GM12878 (cell line): ENCODE measurements at regions not wholly inside any gene's neighbourhood (a gene's known extent, or its start where the extent isn't known, plus 50 kb on each side); places are given as distances from the start of the nearest gene placed in this dataset.

Experiments
- ATAC-seq: fragments of 200-7000 bp; cut with Tn5 transposase; 3 replicates; pipeline ENCODE4 v1.9.1; 2020; ENCODE audit warnings: mild to moderate bottlenecking, moderate library complexity
- BruUV-seq: library from RNA; stranded (reverse); fragments of 400-500 nt; replicated peaks from 2 replicates; lab custom pipeline; 2021; lab: Mats Ljungman, UMichigan
- CTCF ChIA-PET: fragments of 300-600 bp; sonication (Branson Sonifier 250); formaldehyde crosslinking; extraction: SDS; loops from one replicate; lab custom pipeline; 2021; ENCODE audit warnings: inconsistent platforms; lab: Yijun Ruan, JAX
- POLR2A ChIA-PET: fragments of 350-600 bp; formaldehyde crosslinking; extraction: SDS; loops from one replicate; lab custom pipeline; 2021; ENCODE audit warnings: inconsistent platforms; lab: Charles Lee
- RAD21 ChIA-PET: fragments of 300-600 bp; sonication (Branson Sonifier 250); formaldehyde crosslinking; loops from one replicate; lab custom pipeline; 2023; ENCODE audit warnings: antibody characterized with exemption; ENCODE audit not compliant: unreplicated experiment; lab: Charles Lee
- SMC1A ChIA-PET: fragments of 300-600 bp; sonication (Branson Sonifier 250); formaldehyde crosslinking; loops from one replicate; lab custom pipeline; 2023; ENCODE audit not compliant: unreplicated experiment, uncharacterized antibody; lab: Charles Lee
- DNase-seq: peaks from one replicate; pipeline ENCODE4 v3.0.0-alpha.2; 2011; ENCODE audit warnings: low read depth, low spot score
- FAIRE-seq: peaks from 3 replicates; lab custom pipeline; 2011; peaks lifted over from hg19 to GRCh38; lab: Jason Lieb, UNC
- H2AFZ ChIP-seq: 2 replicates; pipeline ENCODE4 v1.6.0; 2011; ENCODE audit warnings: low read depth, low read length, control low read depth; ENCODE audit not compliant: control insufficient read depth
- H3K27ac ChIP-seq: 2 replicates; pipeline ENCODE4 v1.5.1; 2011; ENCODE audit warnings: control low read depth; ENCODE audit not compliant: control insufficient read depth, insufficient read depth
- H3K27me3 ChIP-seq, 2 experiments: replicated peaks in 1 of 2; 2 replicates each; pipeline versions ENCODE4 v1.6.0 to v1.6.1; 2011; ENCODE audit warnings: low read length in 1 of 2; ENCODE audit not compliant: control insufficient read depth in 2 of 2, insufficient read depth in 2 of 2
- H3K36me3 ChIP-seq, 2 experiments: 2 replicates each; pipeline ENCODE4 v1.5.1; 2011; ENCODE audit warnings: low read length in 1 of 2; ENCODE audit not compliant: control insufficient read depth in 2 of 2, insufficient read depth in 2 of 2
- H3K4me1 ChIP-seq: 2 replicates; pipeline ENCODE4 v1.6.1; 2011; ENCODE audit warnings: mild to moderate bottlenecking, low read length, moderate library complexity, mixed read lengths; ENCODE audit not compliant: control insufficient read depth, insufficient read depth
- H3K4me2 ChIP-seq: 2 replicates; pipeline ENCODE4 v1.6.0; 2011; ENCODE audit warnings: control low read depth; ENCODE audit not compliant: control insufficient read depth, insufficient read depth
- H3K4me3 ChIP-seq: fragments of 200-600 bp; sonication (generic); 2 replicates; pipeline ENCODE4 v1.5.1; 2016
- H3K79me2 ChIP-seq: 2 replicates; pipeline ENCODE4 v1.6.0; 2011; ENCODE audit warnings: low read length; ENCODE audit not compliant: control insufficient read depth, insufficient read depth
- H3K9ac ChIP-seq: 2 replicates; pipeline ENCODE4 v1.8.0; 2011; ENCODE audit warnings: low read length, control low read depth, mixed read lengths; ENCODE audit not compliant: control insufficient read depth, insufficient read depth
- H3K9me3 ChIP-seq: replicated peaks from 3 replicates; pipeline ENCODE4 v1.5.1; 2011; ENCODE audit warnings: mild to moderate bottlenecking, low read length; ENCODE audit not compliant: control insufficient read depth, insufficient read depth
- H4K20me1 ChIP-seq: 2 replicates; pipeline ENCODE4 v1.6.0; 2011; ENCODE audit not compliant: control insufficient read depth, insufficient read depth
- BCL11A ChIP-seq: IDR thresholded peaks from 2 replicates; pipeline ENCODE4 v1.6.1; 2011; ENCODE audit warnings: low read depth, low read length
- NBN ChIP-seq: fragments of 450-650 bp; IDR thresholded peaks from 2 replicates; pipeline ENCODE4 v1.6.1; 2016
- PAX5 ChIP-seq: IDR thresholded peaks from 2 replicates; pipeline ENCODE4 v1.6.1; 2011; ENCODE audit warnings: low read depth, low read length, borderline replicate concordance
- PAX8 ChIP-seq: fragments of 450-650 bp; IDR thresholded peaks from 2 replicates; pipeline ENCODE4 v1.6.1; 2017; ENCODE audit warnings: mild to moderate bottlenecking, moderate library complexity
- SP1 ChIP-seq: IDR thresholded peaks from one replicate; pipeline ENCODE4 v1.6.1; 2011; ENCODE audit warnings: low read depth, low read length
- WRNIP1 ChIP-seq: IDR thresholded peaks from 2 replicates; pipeline ENCODE4 v1.6.1; 2011; ENCODE audit warnings: low read depth, low read length, improper control_type of control experiment, borderline replicate concordance
- WGBS: methylation state at CpG from one replicate; pipeline ENCODE4 v1.1.6; 2016; ENCODE audit warnings: low lambda C conversion rate; ENCODE audit not compliant: insufficient replicate concordance, insufficient coverage; ENCODE audit errors: missing lambda C conversion rate; 5-methylcytosine and 5-hydroxymethylcytosine counted together
- in situ Hi-C: fragments of 300-500 bp; cut with MboI; formaldehyde crosslinking; loops from 9 replicates; pipeline ENCODE4 v1.14.3; 2018; ENCODE audit warnings: mixed read lengths
- intact Hi-C: fragments of 100-400 bp; cut with micrococcal nuclease; formaldehyde crosslinking; loops from one replicate; pipeline ENCODE4 v1.14.2; 2022; ENCODE audit not compliant: unreplicated experiment
- TF ChIP-seq, protein P1 (sequence below): fragments of 450-650 bp; formaldehyde crosslinking; IDR thresholded peaks from 2 replicates; pipeline ENCODE4 v1.4.0; 2022; ENCODE audit warnings: mild to moderate bottlenecking, moderate library complexity
- TF ChIP-seq, protein P2 (sequence below): IDR thresholded peaks from 2 replicates; pipeline ENCODE4 v1.6.1; 2012; ENCODE audit warnings: mild to moderate bottlenecking, low read depth, low read length
- TF ChIP-seq, protein P3 (sequence below): fragments of 450-650 bp; IDR thresholded peaks from 2 replicates; pipeline ENCODE4 v1.6.1; 2018; ENCODE audit warnings: borderline replicate concordance, mild to moderate bottlenecking; ENCODE audit not compliant: partially characterized antibody

DNA sequence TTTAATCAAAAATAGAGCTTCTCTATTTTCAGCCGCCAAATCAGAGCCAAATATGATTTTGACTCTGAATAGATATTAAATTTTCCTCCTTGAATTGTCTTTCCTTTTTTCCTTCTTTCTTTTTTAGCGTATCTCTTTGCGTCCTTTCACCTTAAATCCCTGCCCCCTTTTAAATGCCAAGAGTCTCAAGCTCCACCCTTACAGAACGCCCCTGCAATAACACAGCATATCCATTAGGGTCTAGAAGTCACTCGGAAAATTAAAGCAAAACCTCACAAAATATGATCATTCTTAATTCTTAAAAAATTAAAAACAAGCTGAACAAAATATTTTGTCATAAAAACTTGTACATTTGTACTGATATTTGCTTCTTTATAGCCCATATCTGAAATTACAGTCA is 51.3 kb upstream of the GRM8 start:
- ChIA-PET POLR2A (no interaction called here), RAD21 (no interaction called here), CTCF (interaction anchor here (2.1 kb wide), 1 partner anchor 144 kb away, joined by 6 read pairs; no protein-coding TSS in a partner anchor), SMC1A (interaction anchor here (0.8 to 1.4 kb wide), 3 partner anchors 18 to 40 kb away, joined by 3 to 4 read pairs (median 3); no protein-coding TSS in a partner anchor)
- H3K36me3 ChIP-seq = no peaks in the 10 kb centered on the region
- no peaks in the 10 kb centered on the region for H4K20me1 ChIP-seq
- FAIRE-seq (no peak), ATAC-seq (no peak), DNase-seq (no peak)
- BruUV-seq = no TSS peak
- no peaks in the 10 kb centered on the region for H3K27me3 ChIP-seq
- no peak overlapping the region for H3K9ac ChIP-seq
- no peaks in the 10 kb centered on the region for H3K79me2 ChIP-seq
- TF ChIP-seq NBN (no peak), PAX8 (no peak), PAX5 (no peak)
- TF ChIP-seq, protein P1, sequence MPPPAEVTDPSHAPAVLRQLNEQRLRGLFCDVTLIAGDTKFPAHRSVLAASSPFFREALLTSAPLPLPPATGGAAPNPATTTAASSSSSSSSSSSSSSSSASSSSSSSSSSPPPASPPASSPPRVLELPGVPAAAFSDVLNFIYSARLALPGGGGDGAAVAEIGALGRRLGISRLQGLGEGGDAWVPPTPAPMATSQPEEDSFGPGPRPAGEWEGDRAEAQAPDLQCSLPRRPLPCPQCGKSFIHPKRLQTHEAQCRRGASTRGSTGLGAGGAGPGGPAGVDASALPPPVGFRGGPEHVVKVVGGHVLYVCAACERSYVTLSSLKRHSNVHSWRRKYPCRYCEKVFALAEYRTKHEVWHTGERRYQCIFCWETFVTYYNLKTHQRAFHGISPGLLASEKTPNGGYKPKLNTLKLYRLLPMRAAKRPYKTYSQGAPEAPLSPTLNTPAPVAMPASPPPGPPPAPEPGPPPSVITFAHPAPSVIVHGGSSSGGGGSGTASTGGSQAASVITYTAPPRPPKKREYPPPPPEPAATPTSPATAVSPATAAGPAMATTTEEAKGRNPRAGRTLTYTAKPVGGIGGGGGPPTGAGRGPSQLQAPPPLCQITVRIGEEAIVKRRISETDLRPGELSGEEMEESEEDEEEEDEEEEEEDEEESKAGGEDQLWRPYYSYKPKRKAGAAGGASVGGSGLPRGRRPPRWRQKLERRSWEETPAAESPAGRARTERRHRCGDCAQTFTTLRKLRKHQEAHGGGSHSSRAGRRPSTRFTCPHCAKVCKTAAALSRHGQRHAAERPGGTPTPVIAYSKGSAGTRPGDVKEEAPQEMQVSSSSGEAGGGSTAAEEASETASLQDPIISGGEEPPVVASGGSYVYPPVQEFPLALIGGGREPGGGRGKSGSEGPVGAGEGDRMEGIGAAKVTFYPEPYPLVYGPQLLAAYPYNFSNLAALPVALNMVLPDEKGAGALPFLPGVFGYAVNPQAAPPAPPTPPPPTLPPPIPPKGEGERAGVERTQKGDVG (CRISPR knock-in tag) = no peak
- intact Hi-C loops (no loop called here), in situ Hi-C loops (no loop called here)
- no peak overlapping the region for H2AFZ ChIP-seq
- H3K4me3 ChIP-seq = no peak overlapping the region
- no peak overlapping the region for H3K27ac ChIP-seq
- H3K9me3 ChIP-seq = no peaks in the 10 kb centered on the region
- no peaks in the 10 kb centered on the region for H3K4me1 ChIP-seq
- 38% methylated on average over 5 of the region's 5 CpGs for WGBS
- no peak overlapping the region for H3K4me2 ChIP-seq

DNA sequence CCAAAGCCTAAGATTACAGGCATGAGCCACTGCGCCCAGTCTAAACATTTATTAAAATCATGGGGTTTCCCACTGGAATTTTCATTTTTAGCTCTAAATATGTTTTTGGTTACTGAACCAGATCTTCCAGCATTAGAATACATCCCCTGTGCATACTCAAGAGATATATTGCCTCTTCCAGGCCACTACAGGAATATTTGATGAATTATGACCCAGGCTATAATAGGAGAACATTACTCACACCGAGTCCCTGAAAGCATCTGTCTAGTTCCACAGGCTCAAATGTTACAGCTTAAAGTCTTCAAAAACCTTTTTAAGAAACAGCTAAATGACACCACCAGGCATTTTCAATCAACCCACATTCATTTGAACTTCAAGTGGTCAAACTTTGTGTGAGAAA is 50.4 kb upstream of the GRM8 start:
- Histone ChIP-seq H3K9ac (no peak overlapping the region), H3K9me3 (no peaks in the 10 kb centered on the region), H3K27ac (no peak overlapping the region), H2AFZ (no peak overlapping the region), H3K36me3 (no peaks in the 10 kb centered on the region), H3K4me1 (no peaks in the 10 kb centered on the region), H3K4me3 (no peak overlapping the region), H4K20me1 (no peaks in the 10 kb centered on the region), H3K79me2 (no peaks in the 10 kb centered on the region), H3K4me2 (no peak overlapping the region), H3K27me3 (no peaks in the 10 kb centered on the region)
- FAIRE-seq (no peak), ATAC-seq (no peak), DNase-seq (no peak)
- intact Hi-C loops = no loop called here
- RAD21 ChIA-PET = no interaction called here
- 33% methylated on average over 2 of the region's 2 CpGs for WGBS
- no TSS peak for BruUV-seq
- CTCF ChIA-PET = interaction anchor here (1.0 to 2.1 kb wide), 3 partner anchors 47 to 145 kb away, joined by 3 to 6 read pairs (median 3); no protein-coding TSS in a partner anchor
- SMC1A ChIA-PET = interaction anchor here (1.2 kb wide), 1 partner anchor 19 kb away, joined by 4 read pairs; no protein-coding TSS in a partner anchor
- POLR2A ChIA-PET = no interaction called here
- in situ Hi-C loops = no loop called here
- TF ChIP-seq BCL11A (no peak), WRNIP1 (no peak), SP1 (no peak)
- TF ChIP-seq, protein P2, sequence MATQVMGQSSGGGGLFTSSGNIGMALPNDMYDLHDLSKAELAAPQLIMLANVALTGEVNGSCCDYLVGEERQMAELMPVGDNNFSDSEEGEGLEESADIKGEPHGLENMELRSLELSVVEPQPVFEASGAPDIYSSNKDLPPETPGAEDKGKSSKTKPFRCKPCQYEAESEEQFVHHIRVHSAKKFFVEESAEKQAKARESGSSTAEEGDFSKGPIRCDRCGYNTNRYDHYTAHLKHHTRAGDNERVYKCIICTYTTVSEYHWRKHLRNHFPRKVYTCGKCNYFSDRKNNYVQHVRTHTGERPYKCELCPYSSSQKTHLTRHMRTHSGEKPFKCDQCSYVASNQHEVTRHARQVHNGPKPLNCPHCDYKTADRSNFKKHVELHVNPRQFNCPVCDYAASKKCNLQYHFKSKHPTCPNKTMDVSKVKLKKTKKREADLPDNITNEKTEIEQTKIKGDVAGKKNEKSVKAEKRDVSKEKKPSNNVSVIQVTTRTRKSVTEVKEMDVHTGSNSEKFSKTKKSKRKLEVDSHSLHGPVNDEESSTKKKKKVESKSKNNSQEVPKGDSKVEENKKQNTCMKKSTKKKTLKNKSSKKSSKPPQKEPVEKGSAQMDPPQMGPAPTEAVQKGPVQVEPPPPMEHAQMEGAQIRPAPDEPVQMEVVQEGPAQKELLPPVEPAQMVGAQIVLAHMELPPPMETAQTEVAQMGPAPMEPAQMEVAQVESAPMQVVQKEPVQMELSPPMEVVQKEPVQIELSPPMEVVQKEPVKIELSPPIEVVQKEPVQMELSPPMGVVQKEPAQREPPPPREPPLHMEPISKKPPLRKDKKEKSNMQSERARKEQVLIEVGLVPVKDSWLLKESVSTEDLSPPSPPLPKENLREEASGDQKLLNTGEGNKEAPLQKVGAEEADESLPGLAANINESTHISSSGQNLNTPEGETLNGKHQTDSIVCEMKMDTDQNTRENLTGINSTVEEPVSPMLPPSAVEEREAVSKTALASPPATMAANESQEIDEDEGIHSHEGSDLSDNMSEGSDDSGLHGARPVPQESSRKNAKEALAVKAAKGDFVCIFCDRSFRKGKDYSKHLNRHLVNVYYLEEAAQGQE = no peak
- TF ChIP-seq, protein P3, sequence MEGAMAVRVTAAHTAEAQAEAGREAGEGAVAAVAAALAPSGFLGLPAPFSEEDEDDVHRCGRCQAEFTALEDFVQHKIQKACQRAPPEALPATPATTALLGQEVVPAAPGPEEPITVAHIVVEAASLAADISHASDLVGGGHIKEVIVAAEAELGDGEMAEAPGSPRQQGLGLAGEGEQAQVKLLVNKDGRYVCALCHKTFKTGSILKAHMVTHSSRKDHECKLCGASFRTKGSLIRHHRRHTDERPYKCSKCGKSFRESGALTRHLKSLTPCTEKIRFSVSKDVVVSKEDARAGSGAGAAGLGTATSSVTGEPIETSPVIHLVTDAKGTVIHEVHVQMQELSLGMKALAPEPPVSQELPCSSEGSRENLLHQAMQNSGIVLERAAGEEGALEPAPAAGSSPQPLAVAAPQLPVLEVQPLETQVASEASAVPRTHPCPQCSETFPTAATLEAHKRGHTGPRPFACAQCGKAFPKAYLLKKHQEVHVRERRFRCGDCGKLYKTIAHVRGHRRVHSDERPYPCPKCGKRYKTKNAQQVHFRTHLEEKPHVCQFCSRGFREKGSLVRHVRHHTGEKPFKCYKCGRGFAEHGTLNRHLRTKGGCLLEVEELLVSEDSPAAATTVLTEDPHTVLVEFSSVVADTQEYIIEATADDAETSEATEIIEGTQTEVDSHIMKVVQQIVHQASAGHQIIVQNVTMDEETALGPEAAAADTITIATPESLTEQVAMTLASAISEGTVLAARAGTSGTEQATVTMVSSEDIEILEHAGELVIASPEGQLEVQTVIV = no peak
